ENCODE measurements at regions not wholly inside any gene's neighbourhood (a gene's known extent, or its start where the extent isn't known, plus 50 kb on each side); places are given as distances from the start of the nearest gene placed in this dataset.
"Not testable (repeated sequence)": the region's sequence is repeated elsewhere in the genome, so short reads cannot be mapped to it uniquely, and the experiment has no call there.

DNA sequence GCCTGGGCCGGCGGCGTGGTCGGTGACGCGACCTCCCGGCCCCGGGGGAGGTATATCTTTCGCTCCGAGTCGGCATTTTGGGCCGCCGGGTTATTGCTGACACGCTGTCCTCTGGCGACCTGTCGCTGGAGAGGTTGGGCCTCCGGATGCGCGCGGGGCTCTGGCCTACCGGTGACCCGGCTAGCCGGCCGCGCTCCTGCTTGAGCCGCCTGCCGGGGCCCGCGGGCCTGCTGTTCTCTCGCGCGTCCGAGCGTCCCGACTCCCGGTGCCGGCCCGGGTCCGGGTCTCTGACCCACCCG is 2132.5 kb upstream of the TPTE start:
- TF ChIP-seq POLR2A, CTCF (IDR thresholded peaks at IDR 0.05): not testable (repeated sequence)

Data from heart left ventricle (tissue), 13 donors.